K562 (cell line): ENCODE measurements at regions not wholly inside any gene's neighbourhood (a gene's known extent, or its start where the extent isn't known, plus 50 kb on each side); places are given as distances from the start of the nearest gene placed in this dataset.

Experiments used
- ATAC-seq: fragments of 200-7000 bp; cut with Tn5 transposase; 3 replicates; pipeline ENCODE4 v1.9.1; 2020; ENCODE audit warnings: moderate library complexity
- BruUV-seq: library from RNA; stranded (reverse); fragments of 400-500 nt; replicated peaks from 2 replicates; lab custom pipeline; 2021; lab: Mats Ljungman, UMichigan
- CTCF ChIA-PET: fragments of 300-600 bp; formaldehyde crosslinking; extraction: SDS; loops from one replicate; lab custom pipeline; 2021; ENCODE audit warnings: low intra/inter-chr PET ratio; lab: Yijun Ruan, JAX
- POLR2A ChIA-PET: fragments of 300-600, 350-650 bp; sonication (Branson Sonifier 250); formaldehyde crosslinking; extraction: SDS; loops from one replicate; lab custom pipeline; 2021; ENCODE audit warnings: antibody characterized with exemption, inconsistent platforms; lab: Yijun Ruan, JAX
- DNase-seq, 4 experiments: peaks; one replicate each; pipeline versions ENCODE4 v3.0.0 to v3.0.0-alpha.2; 2011 to 2018; ENCODE audit warnings: low spot score in 3 of 4, mixed read lengths in 3 of 4; ENCODE audit errors: extremely low read depth in 1 of 4
- FAIRE-seq: peaks from 2 replicates; lab custom pipeline; 2011; peaks lifted over from hg19 to GRCh38; lab: Jason Lieb, UNC
- H2AFZ ChIP-seq: 2 replicates; pipeline ENCODE4 v1.6.0; 2011; ENCODE audit warnings: low read depth, low read length, control low read depth, inconsistent platforms
- H3K27ac ChIP-seq: fragments of 200-600 bp; 3 replicates; pipeline ENCODE4 v1.8.0; 2011; ENCODE audit warnings: low read depth, mild to moderate bottlenecking, control low read depth, inconsistent platforms, low read length, moderate library complexity, mixed read lengths; ENCODE audit errors: extremely low read depth
- H3K27me3 ChIP-seq, 2 experiments: fragments of 300-600 bp in 1 of 2; 2 replicates in 1 of 2; 3 replicates in 1 of 2; pipeline versions ENCODE4 v1.6.0 to v1.8.0; 2011; ENCODE audit warnings: inconsistent platforms in 2 of 2, low read length in 2 of 2, mild to moderate bottlenecking in 1 of 2, mixed read lengths in 1 of 2, moderate library complexity in 1 of 2; ENCODE audit not compliant: control insufficient read depth in 2 of 2, insufficient read depth in 2 of 2
- H3K36me3 ChIP-seq: fragments of 300-600 bp; 3 replicates; pipeline ENCODE4 v1.8.0; 2011; ENCODE audit warnings: mild to moderate bottlenecking, low read length, inconsistent platforms; ENCODE audit not compliant: control insufficient read depth, insufficient read depth
- H3K4me1 ChIP-seq, 2 experiments: fragments of 200-600 bp in 1 of 2; replicated peaks in 1 of 2; 2 replicates in 1 of 2; 3 replicates in 1 of 2; pipeline versions ENCODE4 v1.5.1 to v1.8.0; 2011; ENCODE audit warnings: inconsistent platforms in 2 of 2, low read length in 2 of 2, mild to moderate bottlenecking in 1 of 2, mixed read lengths in 1 of 2, moderate library complexity in 1 of 2; ENCODE audit not compliant: control insufficient read depth in 2 of 2, insufficient read depth in 2 of 2
- H3K4me2 ChIP-seq: 2 replicates; pipeline ENCODE4 v1.6.1; 2011; ENCODE audit warnings: low read length, control low read depth, inconsistent platforms, mixed read lengths; ENCODE audit not compliant: insufficient read depth
- H3K4me3 ChIP-seq: fragments of 200-600 bp; sonication (generic), shearing (Covaris generic); 2 replicates; pipeline ENCODE4 v1.5.1; 2016; ENCODE audit warnings: control low read depth, inconsistent platforms
- H3K79me2 ChIP-seq: fragments of 200-600 bp; 3 replicates; pipeline ENCODE4 v1.8.0; 2011; ENCODE audit warnings: low read length, inconsistent platforms; ENCODE audit not compliant: control insufficient read depth, insufficient read depth
- H3K9ac ChIP-seq, 2 experiments: 2 replicates each; pipeline versions ENCODE4 v1.6.0 to v1.6.1; 2011; ENCODE audit warnings: low read depth in 2 of 2, low read length in 2 of 2, control low read depth in 1 of 2, inconsistent platforms in 1 of 2, mild to moderate bottlenecking in 1 of 2, mixed read lengths in 1 of 2; ENCODE audit not compliant: insufficient read depth in 1 of 2
- H3K9me1 ChIP-seq: one replicate; pipeline ENCODE4 v1.6.0; 2011; ENCODE audit warnings: inconsistent platforms, mild to moderate bottlenecking, low read length, moderate library complexity; ENCODE audit not compliant: control insufficient read depth, insufficient read depth
- H3K9me3 ChIP-seq: replicated peaks from 2 replicates; pipeline ENCODE4 v1.5.1; 2011; ENCODE audit warnings: low read depth, low read length, inconsistent platforms; ENCODE audit not compliant: control insufficient read depth, insufficient read depth
- H4K20me1 ChIP-seq: replicated peaks from 2 replicates; pipeline ENCODE4 v1.6.1; 2011; ENCODE audit warnings: low read length, inconsistent platforms, mixed read lengths; ENCODE audit not compliant: control insufficient read depth, insufficient read depth
- DNMT1 ChIP-seq: fragments of 450-650 bp; IDR thresholded peaks from 2 replicates; pipeline ENCODE4 v1.6.1; 2016; ENCODE audit warnings: antibody characterized with exemption, mild to moderate bottlenecking
- EZH2 ChIP-seq: IDR thresholded peaks from 2 replicates; pipeline ENCODE4 v1.6.1; 2012; ENCODE audit warnings: low read depth, mild to moderate bottlenecking, inconsistent platforms, low read length, borderline replicate concordance
- GABPB1 ChIP-seq: sonication (generic); formaldehyde crosslinking; IDR thresholded peaks from 2 replicates; pipeline ENCODE4 v1.8.0; 2022; ENCODE audit warnings: mild to moderate bottlenecking, missing genetic modification reagents
- NUFIP1 ChIP-seq: fragments of 450-650 bp; IDR thresholded peaks from 2 replicates; pipeline ENCODE4 v1.6.1; 2018; ENCODE audit not compliant: partially characterized antibody
- RBM22 ChIP-seq: fragments of 200-400 bp; formaldehyde crosslinking; IDR thresholded peaks from 2 replicates; pipeline ENCODE4 v1.6.1; 2018; ENCODE audit warnings: low read length, low read depth; ENCODE audit not compliant: poor library complexity, severe bottlenecking
- RFX1 ChIP-seq: fragments of 450-650 bp; IDR thresholded peaks from 2 replicates; pipeline ENCODE4 v1.6.1; 2016; ENCODE audit warnings: mild to moderate bottlenecking, moderate library complexity
- TAF9B ChIP-seq: fragments of 450-650 bp; IDR thresholded peaks from 2 replicates; pipeline ENCODE4 v1.6.1; 2018; ENCODE audit warnings: mild to moderate bottlenecking; ENCODE audit not compliant: partially characterized antibody
- TEAD1 ChIP-seq, 2 experiments: fragments of 450-650 bp in 1 of 2; sonication (generic) in 1 of 2; formaldehyde crosslinking; IDR thresholded peaks; 2 replicates each; pipeline versions ENCODE4 v1.4.0 to v1.8.0; 2020 to 2022; ENCODE audit warnings: mild to moderate bottlenecking in 2 of 2, missing genetic modification reagents in 1 of 2
- ZNF507 ChIP-seq: conservative IDR thresholded peaks from 2 replicates; pipeline ENCODE4 v1.6.1; 2017; ENCODE audit warnings: missing genetic modification characterization, missing compliant biosample characterization
- WGBS: fragments of 100-300 bp; shearing (Covaris generic); methylation state at CpG from one replicate; pipeline ENCODE4 v1.1.6; 2016; ENCODE audit warnings: low coverage, mixed read lengths; ENCODE audit not compliant: insufficient coverage; ENCODE audit errors: missing lambda C conversion rate; 5-methylcytosine and 5-hydroxymethylcytosine counted together
- in situ Hi-C: fragments of 300-500 bp; cut with MboI; formaldehyde crosslinking; loops from 4 replicates; pipeline ENCODE4 v1.15.0; 2018; ENCODE audit warnings: inconsistent platforms, mixed read lengths
- intact Hi-C: fragments of 100-400 bp; cut with micrococcal nuclease; formaldehyde crosslinking; loops from 2 replicates; pipeline ENCODE4 v1.14.2; 2022
- TF ChIP-seq, protein P1 (sequence below): sonication (generic); IDR thresholded peaks from 2 replicates; pipeline ENCODE4 v1.6.1; 2016

- WGBS, result 97% methylated on average over 14 of the region's 15 CpGs
- Histone ChIP-seq H3K9me3 (no peaks in the 10 kb centered on the region), H3K27me3 (no peaks in the 10 kb centered on the region), H3K79me2 (peaks cover 36% of the 10 kb centered on the region), H3K4me1 (peaks cover 6% of the 10 kb centered on the region in 2 experiments; a peak in 3 of 5 replicates), H3K9me1 (no peaks in the 10 kb centered on the region), H3K4me2 (no peak overlapping the region), H2AFZ (no peak overlapping the region), H3K9ac (no peak overlapping the region), H3K36me3 (peaks cover 53% of the 10 kb centered on the region; the same call in 2 of the 3 replicates), H4K20me1 (no peaks in the 10 kb centered on the region), H3K4me3 (no peak overlapping the region), H3K27ac (no peak overlapping the region)
- no TSS peak for BruUV-seq
- CTCF ChIA-PET, result no interaction called here
- TF ChIP-seq EZH2, result no peak
- TF ChIP-seq RFX1, result peak; percentile 35
- TF ChIP-seq NUFIP1, result no peak
- ATAC-seq, result no peak
- no peak for DNase-seq
- FAIRE-seq, result no peak
- POLR2A ChIA-PET, result interaction anchor here (0.6 kb wide), 1 partner anchor 16 kb away, joined by 3 read pairs; no protein-coding TSS in a partner anchor
- intact Hi-C loops, result no loop called here
- in situ Hi-C loops, result no loop called here
These were observed 55.6 kb downstream of the TCF20 start for GRCh38 chr22:42214633-42215415.

- POLR2A ChIA-PET, result interaction anchor here (1.5 kb wide), 1 partner anchor 9 kb away, joined by 7 read pairs; no protein-coding TSS in a partner anchor
- no peaks in the 10 kb centered on the region for H3K9me1 ChIP-seq
- no TSS peak for BruUV-seq
- intact Hi-C loops (no loop called here), in situ Hi-C loops (no loop called here)
- no peak overlapping the region for H3K4me2 ChIP-seq
- H2AFZ ChIP-seq, result no peak overlapping the region
- no peaks in the 10 kb centered on the region for H3K27me3 ChIP-seq
- CTCF ChIA-PET, result no interaction called here
- no peaks in the 10 kb centered on the region for H3K9me3 ChIP-seq
- WGBS, result 92% methylated on average over 4 of the region's 4 CpGs
- no peak overlapping the region for H3K4me3 ChIP-seq
- DNase-seq (no peak), ATAC-seq (no peak), FAIRE-seq (no peak)
- H3K79me2 ChIP-seq, result peaks cover 48% of the 10 kb centered on the region
- H3K36me3 ChIP-seq, result peaks cover 56% of the 10 kb centered on the region; the same call in 2 of the 3 replicates
- H3K27ac ChIP-seq, result no peak overlapping the region
- no peak overlapping the region for H3K9ac ChIP-seq
- H4K20me1 ChIP-seq, result no peaks in the 10 kb centered on the region
- peaks cover 6% of the 10 kb centered on the region in 2 experiments; a peak in 3 of 5 replicates for H3K4me1 ChIP-seq
- TF ChIP-seq DNMT1 (no peak), RBM22 (no peak), TAF9B (no peak), ZNF507 (tag) (no peak), GABPB1 (CRISPR knock-in tag) (no peak), TEAD1 (CRISPR knock-in tag; IDR thresholded peaks at IDR 0.05) (no peak)
- TF ChIP-seq, protein P1, sequence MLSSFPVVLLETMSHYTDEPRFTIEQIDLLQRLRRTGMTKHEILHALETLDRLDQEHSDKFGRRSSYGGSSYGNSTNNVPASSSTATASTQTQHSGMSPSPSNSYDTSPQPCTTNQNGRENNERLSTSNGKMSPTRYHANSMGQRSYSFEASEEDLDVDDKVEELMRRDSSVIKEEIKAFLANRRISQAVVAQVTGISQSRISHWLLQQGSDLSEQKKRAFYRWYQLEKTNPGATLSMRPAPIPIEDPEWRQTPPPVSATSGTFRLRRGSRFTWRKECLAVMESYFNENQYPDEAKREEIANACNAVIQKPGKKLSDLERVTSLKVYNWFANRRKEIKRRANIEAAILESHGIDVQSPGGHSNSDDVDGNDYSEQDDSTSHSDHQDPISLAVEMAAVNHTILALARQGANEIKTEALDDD, result no peak
These were observed 62.1 kb downstream of the TCF20 start for GRCh38 chr22:42208362-42208761.
